K562 (cell line): ENCODE measurements at regions not wholly inside any gene's neighbourhood (a gene's known extent, or its start where the extent isn't known, plus 50 kb on each side); places are given as distances from the start of the nearest gene placed in this dataset.

Experiments used
- ATAC-seq: fragments of 200-7000 bp; cut with Tn5 transposase; 3 replicates; pipeline ENCODE4 v1.9.1; 2020; ENCODE audit warnings: moderate library complexity
- BruUV-seq: library from RNA; stranded (reverse); fragments of 400-500 nt; replicated peaks from 2 replicates; lab custom pipeline; 2021; lab: Mats Ljungman, UMichigan
- CTCF ChIA-PET: fragments of 300-600 bp; formaldehyde crosslinking; extraction: SDS; loops from one replicate; lab custom pipeline; 2021; ENCODE audit warnings: low intra/inter-chr PET ratio; lab: Yijun Ruan, JAX
- POLR2A ChIA-PET: fragments of 300-600, 350-650 bp; sonication (Branson Sonifier 250); formaldehyde crosslinking; extraction: SDS; loops from one replicate; lab custom pipeline; 2021; ENCODE audit warnings: antibody characterized with exemption, inconsistent platforms; lab: Yijun Ruan, JAX
- DNase-seq, 4 experiments: peaks; one replicate each; pipeline versions ENCODE4 v3.0.0 to v3.0.0-alpha.2; 2011 to 2018; ENCODE audit warnings: low spot score in 3 of 4, mixed read lengths in 3 of 4; ENCODE audit errors: extremely low read depth in 1 of 4
- FAIRE-seq: peaks from 2 replicates; lab custom pipeline; 2011; peaks lifted over from hg19 to GRCh38; lab: Jason Lieb, UNC
- H2AFZ ChIP-seq: 2 replicates; pipeline ENCODE4 v1.6.0; 2011; ENCODE audit warnings: low read depth, low read length, control low read depth, inconsistent platforms
- H3K27ac ChIP-seq: fragments of 200-600 bp; 3 replicates; pipeline ENCODE4 v1.8.0; 2011; ENCODE audit warnings: low read depth, mild to moderate bottlenecking, control low read depth, inconsistent platforms, low read length, moderate library complexity, mixed read lengths; ENCODE audit errors: extremely low read depth
- H3K27me3 ChIP-seq, 2 experiments: fragments of 300-600 bp in 1 of 2; 2 replicates in 1 of 2; 3 replicates in 1 of 2; pipeline versions ENCODE4 v1.6.0 to v1.8.0; 2011; ENCODE audit warnings: inconsistent platforms in 2 of 2, low read length in 2 of 2, mild to moderate bottlenecking in 1 of 2, mixed read lengths in 1 of 2, moderate library complexity in 1 of 2; ENCODE audit not compliant: control insufficient read depth in 2 of 2, insufficient read depth in 2 of 2
- H3K36me3 ChIP-seq: fragments of 300-600 bp; 3 replicates; pipeline ENCODE4 v1.8.0; 2011; ENCODE audit warnings: mild to moderate bottlenecking, low read length, inconsistent platforms; ENCODE audit not compliant: control insufficient read depth, insufficient read depth
- H3K4me1 ChIP-seq, 2 experiments: fragments of 200-600 bp in 1 of 2; replicated peaks in 1 of 2; 2 replicates in 1 of 2; 3 replicates in 1 of 2; pipeline versions ENCODE4 v1.5.1 to v1.8.0; 2011; ENCODE audit warnings: inconsistent platforms in 2 of 2, low read length in 2 of 2, mild to moderate bottlenecking in 1 of 2, mixed read lengths in 1 of 2, moderate library complexity in 1 of 2; ENCODE audit not compliant: control insufficient read depth in 2 of 2, insufficient read depth in 2 of 2
- H3K4me2 ChIP-seq: 2 replicates; pipeline ENCODE4 v1.6.1; 2011; ENCODE audit warnings: low read length, control low read depth, inconsistent platforms, mixed read lengths; ENCODE audit not compliant: insufficient read depth
- H3K4me3 ChIP-seq: fragments of 200-600 bp; sonication (generic), shearing (Covaris generic); 2 replicates; pipeline ENCODE4 v1.5.1; 2016; ENCODE audit warnings: control low read depth, inconsistent platforms
- H3K79me2 ChIP-seq: fragments of 200-600 bp; 3 replicates; pipeline ENCODE4 v1.8.0; 2011; ENCODE audit warnings: low read length, inconsistent platforms; ENCODE audit not compliant: control insufficient read depth, insufficient read depth
- H3K9ac ChIP-seq, 2 experiments: 2 replicates each; pipeline versions ENCODE4 v1.6.0 to v1.6.1; 2011; ENCODE audit warnings: low read depth in 2 of 2, low read length in 2 of 2, control low read depth in 1 of 2, inconsistent platforms in 1 of 2, mild to moderate bottlenecking in 1 of 2, mixed read lengths in 1 of 2; ENCODE audit not compliant: insufficient read depth in 1 of 2
- H3K9me1 ChIP-seq: one replicate; pipeline ENCODE4 v1.6.0; 2011; ENCODE audit warnings: inconsistent platforms, mild to moderate bottlenecking, low read length, moderate library complexity; ENCODE audit not compliant: control insufficient read depth, insufficient read depth
- H3K9me3 ChIP-seq: replicated peaks from 2 replicates; pipeline ENCODE4 v1.5.1; 2011; ENCODE audit warnings: low read depth, low read length, inconsistent platforms; ENCODE audit not compliant: control insufficient read depth, insufficient read depth
- H4K20me1 ChIP-seq: replicated peaks from 2 replicates; pipeline ENCODE4 v1.6.1; 2011; ENCODE audit warnings: low read length, inconsistent platforms, mixed read lengths; ENCODE audit not compliant: control insufficient read depth, insufficient read depth
- GMEB1 ChIP-seq: fragments of 250-450 bp; sonication (Bioruptor Pico); IDR thresholded peaks from 2 replicates; pipeline ENCODE4 v1.4.0; 2020; ENCODE audit warnings: mild to moderate bottlenecking
- NFRKB ChIP-seq: fragments of 450-650 bp; IDR thresholded peaks from 2 replicates; pipeline ENCODE4 v1.6.1; 2016; ENCODE audit warnings: low read depth
- NR3C1 ChIP-seq: sonication (generic); formaldehyde crosslinking; IDR thresholded peaks from 2 replicates; pipeline ENCODE4 v1.8.1; 2022; ENCODE audit warnings: missing genetic modification reagents
- SMARCC2 ChIP-seq: fragments of 450-650 bp; IDR thresholded peaks from 2 replicates; pipeline ENCODE4 v1.6.1; 2017; ENCODE audit warnings: antibody characterized with exemption, moderate library complexity, mild to moderate bottlenecking, low read depth
- SP1 ChIP-seq: sonication (generic); formaldehyde crosslinking; IDR thresholded peaks from 2 replicates; pipeline ENCODE4 v1.8.1; 2022; ENCODE audit warnings: mild to moderate bottlenecking, missing genetic modification reagents
- TAF1 ChIP-seq: IDR thresholded peaks from 2 replicates; pipeline ENCODE4 v1.6.1; 2011; ENCODE audit warnings: mild to moderate bottlenecking, low read length, moderate library complexity; ENCODE audit not compliant: insufficient read depth, control insufficient read depth, severe bottlenecking; ENCODE audit errors: extremely low read depth
- ZNF184 ChIP-seq: sonication (generic); formaldehyde crosslinking; IDR thresholded peaks from 2 replicates; pipeline ENCODE4 v1.5.0; 2020; ENCODE audit warnings: missing genetic modification reagents
- ZSCAN32 ChIP-seq: fragments of 450-650 bp; formaldehyde crosslinking; IDR thresholded peaks from 2 replicates; pipeline ENCODE4 v1.4.0; 2020; ENCODE audit warnings: mild to moderate bottlenecking, moderate library complexity
- WGBS: fragments of 100-300 bp; shearing (Covaris generic); methylation state at CpG from one replicate; pipeline ENCODE4 v1.1.6; 2016; ENCODE audit warnings: low coverage, mixed read lengths; ENCODE audit not compliant: insufficient coverage; ENCODE audit errors: missing lambda C conversion rate; 5-methylcytosine and 5-hydroxymethylcytosine counted together
- in situ Hi-C: fragments of 300-500 bp; cut with MboI; formaldehyde crosslinking; loops from 4 replicates; pipeline ENCODE4 v1.15.0; 2018; ENCODE audit warnings: inconsistent platforms, mixed read lengths
- intact Hi-C: fragments of 100-400 bp; cut with micrococcal nuclease; formaldehyde crosslinking; loops from 2 replicates; pipeline ENCODE4 v1.14.2; 2022

DNA sequence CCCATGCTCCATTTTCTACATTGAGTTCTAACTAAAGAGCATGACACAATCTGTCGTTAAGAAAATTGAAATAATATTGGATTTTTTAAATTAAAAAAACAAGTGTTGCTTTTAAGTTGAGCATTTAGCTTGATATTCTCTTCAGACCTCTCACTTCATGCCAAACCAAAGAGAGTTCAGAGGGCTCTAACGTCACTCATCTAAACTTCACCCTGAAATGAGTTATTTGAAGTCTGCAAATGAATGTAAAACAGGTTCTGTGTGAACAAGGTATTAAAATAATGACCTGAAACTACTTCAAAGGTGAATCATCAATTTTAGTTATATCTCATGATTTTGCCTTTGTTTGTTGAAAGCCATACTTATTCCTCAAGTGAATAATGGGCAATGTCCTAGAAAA is 61.8 kb downstream of the MRPL57 start:
- Histone ChIP-seq H3K9me3 (no peaks in the 10 kb centered on the region), H3K9me1 (no peaks in the 10 kb centered on the region), H3K4me2 (no peak overlapping the region), H3K79me2 (no peaks in the 10 kb centered on the region), H3K27me3 (peaks cover 0 to 20% of the 10 kb centered on the region in 2 experiments; a peak in 2 of 5 replicates), H3K4me1 (peaks cover 0 to 3% of the 10 kb centered on the region in 2 experiments; a peak in 1 of 5 replicates), H3K36me3 (no peaks in the 10 kb centered on the region), H3K4me3 (no peak overlapping the region), H3K9ac (no peak overlapping the region), H4K20me1 (no peaks in the 10 kb centered on the region), H2AFZ (no peak overlapping the region), H3K27ac (no peak overlapping the region)
- no TSS peak for BruUV-seq
- intact Hi-C loops (no loop called here), in situ Hi-C loops (no loop called here)
- ChIA-PET CTCF (no interaction called here), POLR2A (no interaction called here)
- no peak for FAIRE-seq
- 0% methylated on average over 2 of the region's 2 CpGs for WGBS
- DNase-seq = no peak
- no peak for ATAC-seq
- TF ChIP-seq ZNF184 (no peak), NFRKB (no peak), NR3C1 (CRISPR knock-in tag) (no peak), SMARCC2 (no peak)

DNA sequence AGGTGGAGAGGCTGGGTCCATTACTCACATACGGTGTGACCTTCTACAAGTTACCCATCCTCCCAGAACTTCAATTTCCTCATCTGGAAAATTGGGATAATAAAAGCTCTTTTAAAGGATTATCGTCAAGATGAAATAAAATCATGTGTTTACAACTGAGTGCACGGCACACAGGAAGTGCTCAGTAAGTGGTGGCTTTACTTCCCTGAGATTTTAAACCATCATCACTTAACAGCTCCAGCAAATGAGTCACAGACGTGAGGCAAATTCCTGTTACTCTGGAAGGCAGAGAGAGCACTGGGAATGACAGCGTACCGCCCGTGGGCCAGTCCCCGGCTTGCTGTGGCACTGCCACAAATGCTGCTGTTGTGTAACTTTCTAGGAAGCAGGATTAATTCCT is 64.1 kb downstream of the MRPL57 start:
- Histone ChIP-seq H3K27me3 (peaks cover 0 to 17% of the 10 kb centered on the region in 2 experiments; a peak in 1 of 5 replicates), H3K4me2 (no peak overlapping the region)
- under 1% methylated on average over 8 of the region's 8 CpGs for WGBS

More for the DNA sequence above, 64.1 kb downstream of the MRPL57 start:
- ChIA-PET POLR2A (no interaction called here), CTCF (no interaction called here)
- intact Hi-C loops = no loop called here
- Histone ChIP-seq H3K4me3 (no peak overlapping the region), H3K27ac (no peak overlapping the region)
- no peak for ATAC-seq
- no peak for DNase-seq
- TF ChIP-seq ZSCAN32 (CRISPR knock-in tag) (no peak), SP1 (CRISPR knock-in tag) (no peak), TAF1 (no peak), GMEB1 (CRISPR knock-in tag) (no peak)
- TF ChIP-seq, all 486 proteins: peak for 0
- Histone ChIP-seq H3K9ac (no peak overlapping the region), H3K36me3 (no peaks in the 10 kb centered on the region), H3K79me2 (no peaks in the 10 kb centered on the region), H4K20me1 (no peaks in the 10 kb centered on the region), H2AFZ (no peak overlapping the region), H3K9me3 (no peaks in the 10 kb centered on the region), H3K4me1 (peaks cover 0 to 7% of the 10 kb centered on the region in 2 experiments; a peak in 2 of 5 replicates), H3K9me1 (no peaks in the 10 kb centered on the region)
- in situ Hi-C loops = no loop called here
- FAIRE-seq = no peak
- no TSS peak for BruUV-seq
